ENCODE measurements at regions not wholly inside any gene's neighbourhood (a gene's known extent, or its start where the extent isn't known, plus 50 kb on each side); places are given as distances from the start of the nearest gene placed in this dataset.
"Not testable (repeated sequence)": the region's sequence is repeated elsewhere in the genome, so short reads cannot be mapped to it uniquely, and the experiment has no call there.

GRCh38 chr13:40039061-40039460 is 383.6 kb downstream of the COG6 start:
- DNase-seq (ENCODE audit: low spot score): no peak

- DNase-seq (ENCODE audit: low spot score): no peak
Measured at GRCh38 chr13:40042991-40043390, 387.5 kb downstream of the COG6 start.

- DNase-seq (ENCODE audit: low spot score): no peak
Measured at GRCh38 chr13:40043764-40044163, 388.3 kb downstream of the COG6 start.

- no peak for DNase-seq (ENCODE audit: low spot score)
Measured at GRCh38 chr13:40047322-40047771, 391.9 kb downstream of the COG6 start.

- no peak for DNase-seq (ENCODE audit: low spot score)
Measured at GRCh38 chr13:40048551-40048950, 393.1 kb downstream of the COG6 start.

GRCh38 chr13:40052954-40053353 is 397.5 kb downstream of the COG6 start:
- DNase-seq (ENCODE audit: low spot score): no peak

GRCh38 chr13:40053401-40053800 is 397.9 kb downstream of the COG6 start:
- no peak for DNase-seq (ENCODE audit: low spot score)

GRCh38 chr13:40054422-40054821 is 399.0 kb downstream of the COG6 start:
- DNase-seq (ENCODE audit: low spot score): not testable (repeated sequence)

GRCh38 chr13:40056898-40057619 is 401.6 kb downstream of the COG6 start:
- DNase-seq (ENCODE audit: low spot score): no peak

- DNase-seq (ENCODE audit: low spot score): no peak
Measured at GRCh38 chr13:40058757-40059236, 403.3 kb downstream of the COG6 start.

GRCh38 chr13:40059540-40060232 is 404.2 kb downstream of the COG6 start:
- no peak for DNase-seq (ENCODE audit: low spot score)

GRCh38 chr13:40060296-40061007 is 405.0 kb downstream of the COG6 start:
- DNase-seq (ENCODE audit: low spot score): no peak

- DNase-seq (ENCODE audit: low spot score): no peak
Measured at GRCh38 chr13:40061466-40062450, 406.3 kb downstream of the COG6 start.

- no peak for DNase-seq (ENCODE audit: low spot score)
Measured at GRCh38 chr13:40063278-40063698, 407.8 kb downstream of the COG6 start.

- DNase-seq (ENCODE audit: low spot score): no peak
Measured at GRCh38 chr13:40063703-40064102, 408.2 kb downstream of the COG6 start.

- DNase-seq (ENCODE audit: low spot score): no peak
Measured at GRCh38 chr13:40064154-40065097, 409.0 kb downstream of the COG6 start.

- peak; percentile 75 for DNase-seq (ENCODE audit: low spot score)
Measured at GRCh38 chr13:40069173-40070044, 413.9 kb downstream of the COG6 start.

- no peak for DNase-seq (ENCODE audit: low spot score)
Measured at GRCh38 chr13:40070357-40070756, 414.9 kb downstream of the COG6 start.

- DNase-seq (ENCODE audit: low spot score): no peak
Measured at GRCh38 chr13:40072663-40073120, 417.2 kb downstream of the COG6 start.
